ENCODE measurements at regions not wholly inside any gene's neighbourhood (a gene's known extent, or its start where the extent isn't known, plus 50 kb on each side); places are given as distances from the start of the nearest gene placed in this dataset.

- no peak for TF ChIP-seq CTCF (IDR thresholded peaks at IDR 0.05)
- TF ChIP-seq AFF4 (CRISPR knock-in tag; IDR thresholded peaks at IDR 0.05; ENCODE audit: borderline replicate concordance), result no peak
- no peak for TF ChIP-seq MAX (CRISPR knock-in tag; IDR thresholded peaks at IDR 0.05)
- no peak for TF ChIP-seq KAT7 (CRISPR knock-in tag; IDR thresholded peaks at IDR 0.05; ENCODE audit: borderline replicate concordance)
- TF ChIP-seq JUN (CRISPR knock-in tag; IDR thresholded peaks at IDR 0.05), result no peak
Measured at GRCh38 chr6:145489583-145489982, 245.7 kb downstream of the EPM2A start.

All from WTC11 (cell line).